ENCODE measurements at regions not wholly inside any gene's neighbourhood (a gene's known extent, or its start where the extent isn't known, plus 50 kb on each side); places are given as distances from the start of the nearest gene placed in this dataset.

DNA sequence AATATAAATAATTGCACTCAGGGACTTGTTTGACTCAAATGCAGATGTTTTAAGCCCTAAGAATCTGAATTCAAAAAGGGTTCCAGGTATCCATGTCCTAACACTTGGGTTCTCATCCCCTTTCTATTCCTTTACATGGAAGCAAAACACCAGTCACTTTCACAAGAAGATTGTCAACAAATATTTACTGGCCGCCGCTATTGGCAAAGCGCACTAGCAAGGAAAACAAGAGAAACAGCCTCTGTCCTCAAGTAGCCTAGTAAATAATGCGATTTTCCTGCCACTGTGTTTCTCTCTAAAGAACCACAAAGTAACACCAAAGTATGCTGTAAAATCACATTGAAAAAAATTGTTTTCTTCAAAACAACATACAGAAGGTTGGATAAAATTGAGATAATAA, 66.7 kb upstream of the EZH2 start:
- no peak for DNase-seq

DNA sequence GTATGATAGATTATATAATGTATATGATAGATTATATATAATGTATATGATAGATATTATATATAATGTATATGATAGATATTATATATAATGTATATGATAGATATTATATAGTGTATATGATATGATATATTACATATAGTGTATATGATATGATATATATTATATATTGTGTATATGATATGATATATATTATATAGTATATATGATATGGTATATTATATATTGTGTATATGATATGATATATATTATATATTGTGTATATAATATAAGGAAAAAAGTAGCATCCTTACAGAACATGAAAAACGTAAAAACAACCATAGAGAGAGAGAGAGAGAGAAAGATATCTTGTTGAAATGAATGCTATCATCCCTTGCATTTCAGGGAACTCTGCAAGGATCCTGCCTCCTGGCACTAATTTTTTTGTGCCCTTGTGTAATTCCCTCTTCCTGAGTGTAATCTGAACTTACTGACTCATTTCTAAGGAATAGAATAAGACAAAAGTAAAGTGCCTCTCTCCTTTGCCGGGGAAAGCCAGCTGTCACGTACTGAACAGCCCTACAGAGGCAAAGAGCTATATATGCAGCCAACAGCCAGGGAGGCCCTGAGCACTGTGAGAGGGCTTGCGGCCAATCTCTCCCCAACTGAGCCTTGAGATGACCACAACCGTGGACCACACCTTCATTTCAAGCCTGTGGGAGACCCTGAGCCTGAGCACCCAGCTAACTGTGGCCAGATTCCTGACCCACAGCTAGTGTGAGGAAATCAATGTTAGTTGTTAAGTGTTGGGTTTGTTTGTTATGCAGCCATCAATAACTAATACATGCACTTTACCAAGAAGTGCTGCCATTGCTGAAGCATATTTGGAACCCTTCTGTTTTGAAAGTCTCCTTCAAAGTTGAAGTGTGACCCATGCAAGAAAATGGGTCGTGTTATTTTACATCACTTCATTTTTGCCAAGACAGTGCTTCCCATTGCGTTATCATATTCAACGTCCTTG, 61.1 kb upstream of the EZH2 start:
- DNase-seq, result no peak

DNA sequence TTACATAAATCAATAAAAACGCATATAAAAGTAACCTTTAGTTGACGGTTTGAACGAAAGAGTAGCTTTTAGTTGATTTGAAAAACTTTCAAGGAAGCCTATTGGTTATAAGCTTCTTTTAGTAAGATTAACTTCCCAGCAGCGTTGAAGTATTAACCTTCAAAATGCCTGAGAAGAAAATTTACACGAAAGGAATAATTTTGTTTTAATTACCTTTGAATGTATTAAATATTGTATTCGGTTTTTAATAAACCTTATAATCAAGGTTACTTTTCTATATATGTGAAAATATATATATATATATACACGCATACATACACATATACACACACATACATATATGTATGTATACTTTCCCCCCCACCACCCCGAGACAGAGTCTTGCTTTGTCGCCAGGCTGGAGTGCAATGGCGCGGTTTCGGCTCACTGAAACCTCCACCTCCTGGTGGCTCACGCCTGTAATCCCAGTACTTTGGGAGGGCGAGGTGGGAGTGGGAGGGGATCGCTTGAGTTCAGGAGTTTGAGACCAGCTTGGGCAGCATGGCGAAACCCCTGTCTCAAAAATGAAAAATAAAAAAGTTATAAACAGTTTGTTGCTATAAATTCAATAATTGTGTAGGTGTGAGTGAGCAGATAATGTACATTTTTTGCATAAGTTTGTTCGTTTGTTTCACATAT, 57.6 kb upstream of the EZH2 start:
- DNase-seq, result peak; percentile 74

DNA sequence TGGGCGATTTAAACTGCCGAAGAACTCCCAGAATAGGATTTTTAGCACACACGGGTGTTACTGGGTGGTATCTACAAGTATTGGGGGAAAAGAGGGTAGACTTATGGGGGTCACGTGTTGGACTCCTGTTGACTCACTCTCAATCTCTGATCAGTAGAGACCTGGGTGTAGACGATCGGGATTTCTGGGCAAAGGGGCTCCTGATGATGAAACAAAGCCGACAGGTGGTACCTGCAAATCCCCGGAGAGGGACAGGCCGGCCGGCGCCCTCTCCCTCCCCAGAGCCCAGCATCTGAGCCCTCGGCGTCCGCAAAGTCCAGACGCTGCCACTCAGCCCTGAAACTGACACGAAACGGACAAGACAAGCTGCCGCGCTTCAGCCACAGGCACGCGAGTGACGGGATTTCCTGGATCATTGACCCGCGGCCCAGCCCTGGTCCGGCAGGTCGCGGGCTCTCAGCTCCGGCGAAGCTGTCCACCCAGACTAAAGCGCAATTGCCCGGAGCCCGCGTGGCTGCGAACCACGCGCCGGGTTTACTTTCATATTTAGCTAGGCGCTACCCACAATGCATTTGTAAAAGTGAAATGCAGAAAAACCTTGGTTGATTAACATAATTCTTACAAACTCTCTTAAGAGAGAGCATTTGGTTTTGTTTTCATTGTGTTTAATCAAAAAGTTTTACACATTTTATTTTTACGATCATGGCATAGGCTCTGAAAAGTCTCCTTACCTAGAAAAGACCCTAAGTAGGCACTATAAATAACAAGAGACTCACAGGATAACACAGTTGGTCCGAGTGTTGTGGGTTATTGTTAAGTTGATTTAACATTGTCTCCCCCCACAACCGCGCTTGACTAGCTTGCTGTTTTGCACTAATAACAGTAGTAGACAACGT, 56.9 kb upstream of the EZH2 start:
- DNase-seq, result peak; percentile 84

DNA sequence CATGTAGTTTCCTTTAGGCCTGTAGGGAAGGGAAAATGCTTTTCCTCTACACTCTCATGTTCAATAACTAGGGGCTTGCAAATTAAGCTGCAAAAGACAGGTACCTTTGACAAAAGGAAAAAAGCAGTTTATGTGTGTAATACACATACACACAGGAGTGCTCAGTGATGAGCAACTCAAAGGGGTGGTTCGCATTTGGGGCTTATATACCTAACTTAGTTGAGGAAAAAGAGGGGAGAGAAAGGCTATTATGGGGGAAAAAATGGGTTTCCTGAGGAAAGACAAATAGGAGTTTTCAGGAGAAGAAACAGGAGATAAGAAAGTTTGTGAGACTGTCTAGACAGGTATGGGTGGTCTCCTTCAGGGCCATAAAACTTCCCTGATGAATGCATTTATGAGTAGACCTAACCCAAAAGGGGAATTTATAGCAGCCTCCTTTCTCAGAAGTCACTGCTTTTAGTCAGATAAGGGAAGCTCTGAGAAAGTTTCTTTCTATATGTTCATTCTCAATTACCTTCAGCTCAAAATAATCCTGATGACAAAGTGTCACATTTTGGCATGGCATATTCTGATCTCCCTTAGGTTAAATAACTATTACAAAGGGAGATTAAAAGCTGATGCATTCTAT, 55.2 kb upstream of the EZH2 start:
- DNase-seq, result no peak

DNA sequence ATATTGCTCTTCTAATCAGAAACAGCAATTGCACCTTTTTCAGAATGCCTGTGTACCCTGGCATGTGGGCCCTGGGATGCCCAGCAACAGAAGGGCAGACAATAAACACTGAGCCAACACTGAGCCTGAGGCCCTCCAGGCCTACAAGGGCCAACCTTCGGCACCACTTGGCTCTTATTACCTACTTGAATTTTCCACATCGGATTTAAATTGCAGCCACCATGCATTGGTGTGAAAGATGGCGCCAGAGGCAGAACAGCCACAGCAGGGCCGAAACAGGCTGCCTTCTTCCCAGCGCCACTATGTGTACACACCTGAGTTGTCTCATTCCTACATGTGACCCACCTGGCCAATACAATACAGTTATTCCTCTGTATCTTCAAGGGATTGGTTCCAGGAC, 51.4 kb upstream of the EZH2 start:
- no peak for DNase-seq
